NCI-H1436 treated with DMSO at 0.1 percent for 48 hours (cell line): ENCODE measurements at regions not wholly inside any gene's neighbourhood (a gene's known extent, or its start where the extent isn't known, plus 50 kb on each side); places are given as distances from the start of the nearest gene placed in this dataset.
A peak's percentile ranks its signal among the peaks of the same experiment; 100 is the strongest.
"Not testable (repeated sequence)": the region's sequence is repeated elsewhere in the genome, so short reads cannot be mapped to it uniquely, and the experiment has no call there.

Experiments used
- DNase-seq: peaks from one replicate; lab custom pipeline; 2025; lab: John Stamatoyannopoulos, UW

DNA sequence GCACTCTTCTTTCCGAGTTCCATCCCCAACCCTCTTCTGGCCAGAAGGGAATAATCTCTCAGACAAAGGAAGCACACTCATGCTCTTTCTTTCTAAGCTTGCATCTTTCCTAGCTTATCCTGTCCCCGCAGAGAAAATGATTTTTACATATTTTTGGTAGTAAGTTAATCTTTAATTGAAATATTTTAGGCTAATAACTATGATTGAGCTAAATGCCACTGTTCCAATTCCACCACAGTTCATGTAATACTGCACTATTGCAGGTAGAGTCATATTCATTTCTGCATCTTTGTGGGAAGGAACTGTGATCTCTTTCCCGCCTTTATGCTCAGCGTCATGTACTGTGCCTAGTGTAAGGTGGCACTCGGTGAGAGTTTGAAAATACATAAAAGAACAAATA is 158.9 kb upstream of the FOXG1 start:
- no peak for DNase-seq

DNA sequence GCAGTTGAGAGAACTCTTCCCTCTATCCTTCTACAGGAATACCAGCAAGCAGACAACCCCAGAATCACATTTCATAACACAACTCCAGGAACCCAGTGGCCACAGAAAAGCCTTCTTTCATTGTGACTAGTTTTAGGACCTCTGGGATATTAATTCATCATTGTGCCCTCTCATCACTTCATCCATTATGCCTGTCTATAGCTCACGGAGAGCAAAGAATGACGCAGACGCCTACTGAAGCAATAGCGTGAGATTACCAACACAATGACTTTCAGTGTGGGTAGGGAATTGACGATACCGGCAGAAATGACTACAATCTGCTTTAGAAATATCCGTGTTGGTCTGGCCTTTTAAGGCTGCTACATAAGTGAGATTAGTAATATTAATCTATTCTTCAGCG is 158.1 kb upstream of the FOXG1 start:
- no peak for DNase-seq

DNA sequence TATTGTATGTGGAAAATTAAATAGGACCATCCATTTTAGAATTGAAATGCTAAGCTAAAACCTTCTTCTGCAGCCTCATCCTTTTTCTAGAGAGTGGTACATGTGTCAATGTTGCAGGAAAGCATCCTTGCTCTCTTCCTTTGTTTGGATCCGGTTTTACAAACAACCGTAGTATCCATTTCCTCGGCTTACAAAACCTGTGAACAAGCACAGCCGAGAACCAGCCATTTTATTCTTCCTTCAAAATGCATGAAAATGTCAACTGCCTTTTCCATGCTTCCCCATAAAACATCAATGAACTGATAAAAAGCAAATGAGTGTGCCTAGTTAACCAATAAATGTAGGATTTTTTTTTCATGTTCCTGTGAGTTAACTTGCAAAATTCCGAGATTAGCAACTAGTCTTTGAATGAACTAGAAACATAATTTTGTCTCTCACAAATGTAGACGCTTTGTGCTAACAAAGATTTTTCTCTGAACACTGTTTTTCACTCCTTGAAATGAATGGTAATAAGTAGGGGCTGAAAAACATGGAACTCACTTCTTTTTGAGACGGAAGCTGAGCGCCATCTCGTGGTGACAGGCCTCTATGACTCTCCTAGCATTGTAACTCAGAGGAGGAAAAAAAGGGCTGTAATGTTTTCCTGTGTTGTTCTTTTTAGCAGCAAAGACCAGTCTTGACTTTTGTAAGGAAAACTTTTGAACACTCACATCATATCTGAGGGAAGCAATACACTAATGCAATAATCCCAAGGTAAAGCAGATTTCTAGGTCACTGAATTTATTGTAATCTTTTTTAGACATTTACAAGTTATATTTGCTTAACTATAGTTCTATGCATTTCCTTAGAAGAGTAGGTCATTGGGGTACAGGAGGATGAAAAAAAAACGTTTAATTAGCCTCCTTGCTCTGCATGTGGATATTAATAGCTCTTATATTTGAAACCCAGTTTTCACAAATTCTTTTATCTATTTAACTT is 157.4 kb upstream of the FOXG1 start:
- DNase-seq: peak; percentile 37

DNA sequence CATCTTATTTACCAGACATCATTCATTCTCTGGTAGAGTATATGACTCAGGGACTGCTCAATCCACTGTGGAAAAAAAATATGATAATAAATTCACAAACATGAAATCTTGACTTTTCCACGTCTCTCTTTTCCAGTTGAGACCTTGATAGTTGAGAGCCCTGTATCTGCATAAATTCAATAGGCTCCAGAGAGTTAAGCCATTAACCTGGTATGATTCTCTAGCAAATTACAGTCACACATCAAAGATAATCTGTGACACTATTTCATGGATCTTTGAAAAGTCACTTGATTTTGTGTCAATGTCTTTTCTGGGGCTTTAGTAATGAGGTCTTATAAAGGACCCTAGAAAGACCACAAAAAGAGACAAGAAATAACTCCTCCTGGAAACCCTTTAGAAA is 154.2 kb upstream of the FOXG1 start:
- no peak for DNase-seq

DNA sequence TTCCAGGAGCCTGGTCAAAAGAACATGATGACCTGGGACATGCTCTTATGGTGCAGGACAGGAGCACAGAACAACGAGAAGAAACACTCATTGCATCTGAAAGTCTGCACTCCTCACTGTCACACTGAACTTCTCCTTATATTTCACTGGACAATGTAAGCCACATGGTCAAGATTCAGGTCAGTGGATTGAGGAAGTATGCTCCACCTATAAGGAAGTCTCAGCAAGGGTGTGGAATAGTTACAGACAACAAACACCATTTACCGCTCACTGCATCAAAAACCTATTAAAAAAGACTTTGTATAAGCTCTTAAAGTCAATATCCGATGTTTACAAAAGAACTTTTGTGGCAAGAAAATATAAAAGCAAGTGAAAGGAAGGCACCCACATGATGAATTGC is 153.1 kb upstream of the FOXG1 start:
- DNase-seq: no peak

DNA sequence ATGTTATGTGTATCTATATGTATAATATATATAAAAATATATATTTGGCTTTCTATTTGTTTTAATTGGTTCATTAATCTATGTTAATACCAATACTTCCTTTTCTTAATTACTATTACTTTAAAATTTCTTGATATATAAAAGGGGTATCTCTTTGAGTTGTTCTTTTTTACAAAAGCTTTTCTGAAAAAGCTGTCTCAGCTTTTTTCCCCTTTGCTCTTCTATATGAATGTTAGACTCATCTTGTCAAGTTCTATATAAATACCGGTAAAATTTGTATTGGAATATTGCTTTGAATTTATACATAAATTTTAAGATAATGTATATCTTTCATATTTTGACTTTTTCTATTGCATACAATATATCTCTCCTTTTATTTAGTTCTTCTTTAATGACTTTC is 139.8 kb upstream of the FOXG1 start:
- DNase-seq: no peak

DNA sequence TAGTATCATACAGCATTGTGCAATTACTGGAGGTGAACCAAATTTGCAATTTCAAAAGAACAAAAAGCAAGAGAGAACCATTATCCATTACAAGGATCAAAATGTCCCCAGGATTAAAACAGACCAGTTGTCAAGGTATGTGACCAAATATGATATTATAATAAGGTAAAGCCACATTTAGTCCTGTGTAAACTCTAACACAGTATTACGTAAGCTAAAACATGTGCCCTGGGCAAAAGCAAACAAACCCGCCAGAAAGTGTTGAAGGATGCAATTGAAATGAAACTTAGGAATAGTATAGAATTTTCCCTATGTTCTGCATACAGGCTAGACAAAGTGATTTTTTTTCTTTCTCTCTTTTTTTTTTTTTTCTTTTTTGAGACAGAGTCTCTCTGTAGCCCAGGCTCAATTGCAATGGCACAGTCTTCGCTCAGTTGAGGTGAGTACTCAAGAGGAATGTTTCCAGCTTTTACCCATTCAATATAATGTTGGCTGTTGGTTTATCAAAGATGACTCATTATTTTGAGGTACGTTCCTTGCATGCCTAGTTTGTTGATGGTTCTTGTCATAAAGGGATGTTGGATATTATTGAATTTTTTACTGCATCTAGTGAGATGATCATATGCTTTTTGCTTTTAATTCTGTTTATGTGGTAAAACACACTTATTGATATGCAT is 137.1 kb upstream of the FOXG1 start:
- DNase-seq: no peak

DNA sequence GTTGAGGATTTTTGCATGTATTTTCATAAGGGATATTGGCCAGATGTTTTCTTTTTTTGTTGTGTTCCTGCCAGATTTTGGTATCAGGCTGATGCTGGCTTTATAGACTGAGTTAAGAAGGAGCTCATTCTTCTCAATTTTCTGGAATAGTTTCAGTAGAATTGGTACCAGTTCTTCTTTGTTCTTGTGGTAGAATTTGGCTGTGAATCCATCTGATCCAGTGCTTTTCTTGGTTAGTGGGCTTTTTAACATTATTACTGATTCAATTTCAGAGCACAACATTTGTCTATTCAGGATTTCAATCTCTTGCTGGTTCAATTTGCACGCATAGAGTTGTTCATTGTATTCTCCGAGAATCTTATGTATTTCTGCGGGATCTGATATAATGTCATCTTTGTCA is 136.5 kb upstream of the FOXG1 start:
- no peak for DNase-seq

DNA sequence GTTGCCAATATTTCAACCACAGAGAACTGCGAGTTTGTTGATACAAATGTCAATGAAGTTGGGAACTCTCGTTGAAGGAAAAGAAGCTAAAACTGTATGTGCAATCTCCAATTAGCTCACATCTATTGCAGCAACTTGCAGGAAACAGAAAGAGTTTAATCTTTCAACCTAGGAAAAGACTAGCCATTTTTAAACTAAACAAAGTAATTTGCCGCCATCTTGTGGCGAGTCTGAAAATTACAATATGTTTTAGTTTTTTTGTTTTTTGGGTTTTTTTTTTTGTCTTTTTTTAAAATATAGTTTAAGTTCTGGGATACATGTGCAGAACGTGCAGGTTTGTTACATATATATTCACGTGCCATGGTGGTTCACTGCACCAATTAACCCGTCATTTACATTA is 131.2 kb upstream of the FOXG1 start:
- no peak for DNase-seq

DNA sequence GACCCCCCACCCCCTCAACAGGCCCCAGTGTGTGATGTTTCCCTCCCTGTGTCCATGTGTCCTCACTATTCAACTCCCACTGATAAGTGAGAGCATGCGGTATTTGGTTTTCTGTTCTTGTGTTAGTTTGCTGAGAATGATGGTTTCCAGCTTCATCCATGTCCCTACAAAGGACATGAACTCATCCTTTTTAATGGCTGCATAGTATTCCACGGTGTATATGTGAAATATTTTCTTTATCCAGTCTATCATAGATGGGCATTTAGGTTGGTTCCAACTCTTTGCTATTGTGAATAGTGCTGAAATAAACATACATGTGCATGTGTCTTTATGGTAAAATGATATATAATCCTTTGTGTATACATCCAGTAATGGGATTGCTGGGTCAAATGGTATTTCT is 130.8 kb upstream of the FOXG1 start:
- DNase-seq: not testable (repeated sequence)

DNA sequence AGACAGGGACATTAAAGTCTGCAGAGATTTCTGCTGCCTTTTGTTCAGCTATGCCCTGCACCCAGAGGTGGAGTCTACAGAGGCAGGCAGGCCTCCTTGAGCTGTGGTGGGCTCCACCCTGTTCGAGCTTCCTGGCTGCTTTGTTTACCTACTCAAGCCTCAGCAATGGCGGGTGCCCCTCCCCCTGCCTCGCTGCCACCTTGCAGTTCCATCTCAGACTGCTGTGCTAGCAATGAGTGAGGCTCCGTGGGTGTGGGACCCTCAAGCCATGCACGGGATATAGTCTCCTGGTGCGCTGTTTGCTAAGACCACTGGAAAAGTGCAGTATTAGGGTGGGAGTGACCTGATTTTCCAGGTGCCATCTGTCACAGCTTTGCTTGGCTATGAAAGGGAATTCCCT is 125.4 kb upstream of the FOXG1 start:
- not testable (repeated sequence) for DNase-seq

DNA sequence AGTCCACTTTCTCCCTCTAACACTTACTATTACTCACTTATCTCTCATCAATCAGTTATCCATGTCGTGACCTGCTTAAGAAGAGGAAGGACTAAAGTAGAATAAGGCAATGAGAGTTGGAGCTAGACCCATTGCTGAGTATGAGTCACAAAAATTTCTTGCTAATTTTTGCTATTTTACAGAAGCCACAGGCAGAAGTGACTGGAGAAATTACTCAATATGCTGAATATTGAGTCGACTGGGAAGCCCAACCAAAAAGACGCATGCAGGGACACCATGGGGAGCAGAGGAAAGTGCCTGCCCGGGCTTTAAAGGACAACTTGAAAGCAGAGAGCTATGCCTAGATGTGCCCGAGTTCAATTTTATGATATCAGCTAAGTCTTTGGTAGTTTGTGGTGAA is 115.4 kb upstream of the FOXG1 start:
- DNase-seq: no peak

DNA sequence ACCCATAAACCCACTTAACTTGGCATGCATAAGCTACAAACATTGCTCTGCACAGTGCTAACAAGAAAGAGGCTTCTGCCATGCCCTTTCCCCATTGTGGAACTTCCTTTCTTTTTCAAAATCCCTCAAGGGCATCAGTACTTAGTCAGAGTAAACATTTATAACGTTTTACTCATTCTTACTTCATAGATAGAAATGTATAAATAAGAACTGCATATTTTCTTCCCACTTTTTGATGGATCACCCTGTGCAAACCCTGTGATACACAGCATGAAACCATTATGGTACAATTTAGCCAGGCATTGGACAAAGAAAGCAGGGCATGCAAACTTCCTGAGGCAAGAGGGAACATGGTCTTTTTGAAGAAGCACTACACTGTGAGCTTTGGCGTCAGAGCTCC is 113.8 kb upstream of the FOXG1 start:
- no peak for DNase-seq

DNA sequence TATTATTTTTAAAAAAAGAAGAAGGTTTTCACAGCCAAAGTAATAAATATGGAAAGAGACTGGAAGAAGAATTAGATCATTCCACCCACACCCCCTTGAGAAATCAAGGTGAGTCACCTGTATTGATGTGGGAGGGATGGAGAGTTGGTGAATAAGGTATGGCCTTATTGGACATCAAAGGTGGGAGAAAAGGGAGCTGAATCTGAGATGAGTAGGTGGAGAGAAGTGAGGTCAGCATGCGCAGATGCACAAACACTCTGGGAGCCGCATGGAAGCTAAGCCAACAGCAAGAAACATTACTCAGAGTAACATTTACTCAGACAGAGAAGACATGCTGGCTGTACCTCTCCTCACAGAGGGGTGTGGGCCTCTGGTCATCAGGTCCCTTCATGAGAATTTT is 113.1 kb upstream of the FOXG1 start:
- DNase-seq: no peak

DNA sequence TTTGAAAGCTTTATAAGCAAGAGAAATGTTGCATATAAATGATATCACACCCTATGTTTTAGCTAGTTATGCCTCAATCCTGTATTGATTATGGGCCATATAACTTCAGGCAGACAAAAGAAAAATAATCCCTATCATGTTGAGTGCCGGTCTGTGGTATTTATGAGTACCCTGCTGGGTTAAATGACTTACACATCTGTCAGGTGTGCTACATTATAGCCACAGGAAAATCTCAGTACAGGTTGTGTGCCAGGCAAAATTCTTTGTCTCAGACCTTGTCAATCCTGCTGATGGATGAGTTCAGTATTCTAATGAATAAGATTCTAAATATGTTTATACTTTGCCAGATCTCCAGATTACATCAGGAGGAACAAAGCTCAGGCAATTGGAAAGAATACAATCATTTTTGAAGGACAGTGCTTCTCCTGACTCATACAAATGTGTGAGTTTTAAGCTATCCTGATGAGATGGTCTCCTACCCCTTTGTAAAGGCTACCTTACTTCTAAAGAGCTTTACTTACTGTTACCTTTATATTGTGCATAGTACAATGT is 109.8 kb upstream of the FOXG1 start:
- DNase-seq: no peak

DNA sequence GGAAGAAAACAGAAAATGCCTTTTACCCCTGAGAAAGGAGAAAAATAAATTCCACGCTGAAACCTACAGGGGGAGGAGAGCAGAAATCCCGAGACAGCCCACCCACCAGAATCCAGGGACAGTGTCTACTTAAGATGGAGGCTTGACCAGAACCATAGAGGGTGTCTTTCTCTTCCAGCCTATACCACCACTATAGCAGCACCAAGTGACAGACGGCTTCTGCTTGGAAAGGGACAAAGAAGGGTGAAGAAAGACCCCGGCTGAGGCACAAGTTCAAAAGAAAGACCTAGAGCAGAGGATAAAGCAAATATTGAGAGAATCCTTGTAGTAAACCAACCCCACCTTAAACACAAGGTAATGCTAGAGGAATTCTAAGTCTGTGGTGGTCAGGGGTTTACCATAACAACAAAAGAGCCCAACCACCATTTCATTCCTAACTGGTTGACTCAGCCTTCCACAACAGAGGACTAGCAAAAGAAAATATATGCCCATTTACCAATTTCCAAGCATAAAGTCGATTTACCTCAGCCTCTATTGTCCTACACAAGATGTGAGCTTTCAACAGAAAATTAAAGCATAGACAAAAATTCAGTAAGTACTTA is 105.3 kb upstream of the FOXG1 start:
- no peak for DNase-seq

DNA sequence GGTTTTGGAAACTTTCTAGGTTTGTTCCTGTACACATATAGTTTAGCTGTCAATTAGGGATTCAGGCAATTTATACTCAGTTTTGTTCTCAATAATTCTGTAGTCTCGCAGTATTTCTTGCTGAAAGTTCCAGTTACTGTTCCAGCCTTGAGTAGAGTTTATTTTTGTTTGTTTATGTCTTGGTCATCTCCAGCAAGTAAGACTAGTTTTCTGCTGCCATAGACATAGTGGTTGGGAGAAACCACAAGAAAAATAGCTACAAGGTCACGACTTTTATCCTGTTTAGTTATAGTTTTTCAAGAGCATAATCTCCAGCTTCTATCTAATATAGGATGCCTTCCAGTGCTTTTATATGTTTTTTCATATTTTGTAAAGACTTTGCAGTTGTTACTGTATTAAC is 99.6 kb upstream of the FOXG1 start:
- DNase-seq: no peak

DNA sequence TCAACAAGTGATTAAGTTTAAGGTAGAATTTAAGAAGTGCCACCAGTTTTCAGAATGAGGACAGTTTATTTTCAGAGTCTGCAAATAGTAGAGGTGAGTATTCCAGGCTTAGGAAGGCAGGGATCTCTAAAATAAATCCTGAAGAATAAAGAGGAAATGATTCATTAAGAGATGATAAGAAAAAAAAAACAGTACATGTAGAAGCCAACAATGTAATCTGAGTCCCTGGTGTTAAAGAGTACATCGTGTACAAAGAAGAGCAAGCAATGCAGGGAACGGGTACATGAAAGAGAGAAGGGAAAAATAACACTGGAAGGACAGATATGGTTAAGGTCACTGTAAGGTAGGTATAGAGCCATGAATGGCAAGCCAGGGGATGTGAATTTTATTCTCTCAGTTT is 95.2 kb upstream of the FOXG1 start:
- DNase-seq: no peak

DNA sequence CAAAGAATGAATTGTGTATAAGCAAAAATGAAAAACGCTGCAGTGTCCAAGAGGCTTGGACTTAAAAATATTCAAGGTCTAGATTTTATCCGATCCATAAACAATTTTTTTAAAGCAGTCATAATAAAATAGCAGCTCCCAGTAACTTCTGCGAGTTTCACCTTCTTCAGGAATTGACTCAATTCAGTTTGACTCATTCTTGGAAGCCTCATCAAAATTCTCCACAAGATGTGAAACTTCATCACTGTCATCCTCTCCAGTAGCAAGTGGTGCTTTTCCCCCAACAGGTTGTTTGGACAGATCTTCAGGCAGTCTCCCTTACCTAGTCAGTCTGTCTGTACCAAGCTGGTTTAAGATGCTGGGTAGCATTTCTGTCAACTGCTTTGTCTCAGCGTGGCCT is 93.5 kb upstream of the FOXG1 start:
- DNase-seq: no peak

DNA sequence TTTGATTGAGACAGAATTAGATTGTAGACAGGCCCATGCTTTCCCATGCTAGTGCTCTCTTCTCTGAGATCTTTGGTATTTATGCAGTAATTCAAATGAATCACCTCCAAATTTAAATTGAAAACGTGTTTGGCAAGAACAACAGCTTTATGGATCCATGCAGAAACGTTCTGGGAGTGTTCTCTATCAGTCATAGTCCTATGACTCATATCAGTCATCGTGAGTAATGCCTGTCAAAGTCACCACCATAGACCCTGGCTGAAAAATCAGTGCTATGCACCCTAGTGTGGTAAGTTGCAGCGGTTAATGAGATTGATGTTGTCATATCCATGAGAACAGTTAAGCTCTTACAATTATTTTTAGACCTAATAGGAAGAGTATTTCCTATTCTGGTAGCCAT is 90.1 kb upstream of the FOXG1 start:
- DNase-seq: no peak

DNA sequence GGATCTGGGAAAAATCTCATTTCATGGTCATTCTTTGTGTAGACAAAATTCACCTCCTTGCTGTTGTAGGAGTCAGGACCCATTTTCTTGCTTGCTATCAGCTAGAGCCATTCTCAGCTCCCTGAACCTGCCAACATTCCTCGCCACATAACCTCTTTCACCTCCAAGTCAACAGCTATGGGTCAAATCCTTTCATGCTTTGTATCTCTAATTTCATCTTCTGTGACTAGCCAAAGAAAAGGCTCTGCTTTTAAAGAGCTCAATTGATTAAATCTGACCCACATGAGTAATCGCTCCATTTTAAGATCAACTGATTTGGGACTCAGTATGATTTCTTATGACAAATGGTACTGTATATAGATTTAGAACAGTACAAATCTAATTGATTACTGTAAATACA is 89.2 kb upstream of the FOXG1 start:
- no peak for DNase-seq

DNA sequence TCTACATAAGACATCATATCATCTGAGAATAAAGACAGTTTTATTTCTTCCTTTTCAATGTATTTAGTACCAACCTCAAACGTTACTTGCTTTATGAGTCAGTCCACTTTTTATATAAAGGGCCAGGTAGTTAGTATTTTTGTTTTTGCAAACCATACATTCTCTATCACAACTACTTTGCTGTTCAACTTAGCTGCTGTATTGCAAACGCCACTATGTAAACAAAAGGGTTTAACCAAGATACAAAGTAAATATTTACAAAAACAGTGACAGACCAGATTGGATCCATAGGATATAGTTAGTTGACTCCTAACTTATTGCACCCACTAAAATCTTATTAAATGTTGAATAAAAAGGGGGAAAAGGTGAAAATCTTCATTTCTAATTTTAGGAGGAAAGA is 87.7 kb upstream of the FOXG1 start:
- DNase-seq: no peak

DNA sequence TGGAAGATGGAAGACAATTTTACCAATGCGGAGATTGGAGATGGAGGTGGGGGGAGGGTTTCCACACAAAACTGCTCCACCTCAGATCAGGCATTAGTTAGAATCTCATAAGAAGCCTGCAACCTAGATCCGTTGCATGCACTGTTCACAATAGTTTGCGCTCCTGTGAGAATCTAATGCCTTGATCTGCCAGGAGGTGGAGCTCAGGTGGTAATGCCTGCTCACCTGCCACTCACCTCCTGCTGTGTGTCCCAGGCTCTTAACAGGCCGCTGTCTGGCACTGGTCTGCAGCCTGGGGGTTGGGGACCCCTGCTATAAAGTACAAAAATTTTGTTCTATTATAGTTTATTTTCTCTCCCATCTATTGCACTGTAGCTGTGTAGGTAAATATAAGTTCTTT is 84.9 kb upstream of the FOXG1 start:
- no peak for DNase-seq
